Tibial nerve (tissue), 4 donors: ENCODE measurements at regions not wholly inside any gene's neighbourhood (a gene's known extent, or its start where the extent isn't known, plus 50 kb on each side); places are given as distances from the start of the nearest gene placed in this dataset.

ENCODE experiments used
- DNase-seq, 2 donors: peaks; one replicate each; pipeline ENCODE4 v3.0.0-alpha.2; 2019; ENCODE audit warnings: low spot score in 2 of 2
- H3K27ac ChIP-seq, 4 donors: fragments of 200-600 bp; sonication (generic) in 3 of 4; one replicate each; pipeline ENCODE4 v1.5.1; 2017 to 2019; ENCODE audit warnings: mild to moderate bottlenecking in 1 of 4
- H3K27me3 ChIP-seq, 2 donors: fragments of 200-600 bp; sonication (generic) in 1 of 2; one replicate each; pipeline versions ENCODE4 v1.5.1 to v1.6.0; 2017 to 2019
- H3K36me3 ChIP-seq, 3 donors: fragments of 200-600 bp; sonication (generic); one replicate each; pipeline ENCODE4 v1.5.1; 2018 to 2019
- H3K4me1 ChIP-seq, 4 donors: fragments of 200-600 bp; sonication (generic) in 3 of 4; one replicate each; pipeline ENCODE4 v1.5.1; 2017 to 2019
- H3K4me3 ChIP-seq, 4 donors: fragments of 200-600 bp; sonication (generic) in 3 of 4; one replicate each; pipeline ENCODE4 v1.5.1; 2017 to 2019; ENCODE audit warnings: mild to moderate bottlenecking in 1 of 4, moderate library complexity in 1 of 4
- H3K9me3 ChIP-seq, 4 donors: fragments of 200-600 bp; sonication (generic) in 3 of 4; one replicate each; pipeline ENCODE4 v1.5.1; 2017 to 2019
- EP300 ChIP-seq, 2 donors: sonication (generic); formaldehyde crosslinking; IDR thresholded peaks; one replicate each; pipeline ENCODE4 v1.6.1; 2017; ENCODE audit warnings: antibody characterized with exemption in 2 of 2, mild to moderate bottlenecking in 1 of 2
- POLR2A ChIP-seq, 2 donors: fragments of 450-650 bp; IDR thresholded peaks; one replicate each; pipeline ENCODE4 v1.6.1; 2017; ENCODE audit warnings: antibody characterized with exemption in 2 of 2, mild to moderate bottlenecking in 2 of 2, moderate library complexity in 2 of 2
- WGBS, 2 donors: methylation state at CpG; one replicate each; pipeline ENCODE4 v1.1.5; 2018; 5-methylcytosine and 5-hydroxymethylcytosine counted together
- TF ChIP-seq, protein P1 (sequence below), 5 experiments: fragments of 200-600 bp in 3 of 5; fragments of 450-650 bp in 2 of 5; sonication (generic) in 3 of 5; IDR thresholded peaks; one replicate each; pipeline ENCODE4 v1.5.1; 2016 to 2019; ENCODE audit warnings: antibody characterized with exemption in 5 of 5, mild to moderate bottlenecking in 3 of 5, moderate library complexity in 2 of 5

DNA sequence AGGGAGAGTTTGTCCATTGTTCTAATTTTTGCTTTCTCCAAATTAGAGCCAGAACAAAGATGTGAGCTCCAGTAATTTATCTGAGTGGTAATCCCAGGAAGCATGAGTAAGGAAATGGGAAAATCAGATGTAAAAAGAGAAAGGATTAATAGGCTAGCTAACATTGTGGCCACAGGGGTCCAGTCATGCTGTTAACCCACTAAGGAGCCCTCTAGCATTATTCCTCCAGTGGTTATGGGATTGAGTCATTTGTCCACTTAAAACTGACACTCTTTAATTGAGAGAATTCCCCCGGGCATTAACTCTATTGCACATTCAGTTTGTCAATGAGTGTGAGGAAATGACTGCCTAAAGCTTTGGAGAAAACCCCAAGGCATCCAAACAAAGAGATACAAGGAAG lies 700.3 kb upstream of the TYRP1 start:
- 27 to 30% methylated on average over 1 of the region's 1 CpG for WGBS, 2 donors
- TF ChIP-seq, protein P1, sequence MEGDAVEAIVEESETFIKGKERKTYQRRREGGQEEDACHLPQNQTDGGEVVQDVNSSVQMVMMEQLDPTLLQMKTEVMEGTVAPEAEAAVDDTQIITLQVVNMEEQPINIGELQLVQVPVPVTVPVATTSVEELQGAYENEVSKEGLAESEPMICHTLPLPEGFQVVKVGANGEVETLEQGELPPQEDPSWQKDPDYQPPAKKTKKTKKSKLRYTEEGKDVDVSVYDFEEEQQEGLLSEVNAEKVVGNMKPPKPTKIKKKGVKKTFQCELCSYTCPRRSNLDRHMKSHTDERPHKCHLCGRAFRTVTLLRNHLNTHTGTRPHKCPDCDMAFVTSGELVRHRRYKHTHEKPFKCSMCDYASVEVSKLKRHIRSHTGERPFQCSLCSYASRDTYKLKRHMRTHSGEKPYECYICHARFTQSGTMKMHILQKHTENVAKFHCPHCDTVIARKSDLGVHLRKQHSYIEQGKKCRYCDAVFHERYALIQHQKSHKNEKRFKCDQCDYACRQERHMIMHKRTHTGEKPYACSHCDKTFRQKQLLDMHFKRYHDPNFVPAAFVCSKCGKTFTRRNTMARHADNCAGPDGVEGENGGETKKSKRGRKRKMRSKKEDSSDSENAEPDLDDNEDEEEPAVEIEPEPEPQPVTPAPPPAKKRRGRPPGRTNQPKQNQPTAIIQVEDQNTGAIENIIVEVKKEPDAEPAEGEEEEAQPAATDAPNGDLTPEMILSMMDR (IDR thresholded peaks at IDR 0.05), result no peak
- no peak for TF ChIP-seq EP300 (IDR thresholded peaks at IDR 0.05)
- TF ChIP-seq POLR2A (IDR thresholded peaks at IDR 0.05), result no peak
- no peaks in the 10 kb centered on the region for H3K36me3 ChIP-seq
- H3K9me3 ChIP-seq, result no peaks in the 10 kb centered on the region
- DNase-seq, result no peak
- H3K27ac ChIP-seq, result no peak overlapping the region
- no peaks in the 10 kb centered on the region for H3K27me3 ChIP-seq
- H3K4me1 ChIP-seq, result no peaks in the 10 kb centered on the region
- no peak overlapping the region for H3K4me3 ChIP-seq

DNA sequence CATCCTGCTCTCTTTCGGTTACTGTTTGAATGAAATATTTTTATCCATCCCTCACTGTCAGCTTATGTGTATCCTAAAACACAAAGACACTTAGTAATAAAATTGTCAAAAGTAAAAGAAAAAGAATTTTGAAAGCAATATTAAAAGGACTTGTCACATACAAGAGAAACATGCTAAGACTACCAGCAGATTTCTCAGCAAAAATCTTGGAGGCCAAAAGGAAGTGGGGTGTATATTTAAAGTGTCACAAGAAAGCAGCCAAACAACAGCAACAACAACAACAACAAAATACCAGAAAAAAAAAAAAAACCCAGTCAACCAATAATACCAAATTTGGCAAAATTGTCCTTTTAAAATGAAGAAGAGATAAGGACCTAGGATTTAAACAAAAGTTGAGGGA lies 678.7 kb upstream of the TYRP1 start:
- Histone ChIP-seq H3K36me3 (no peaks in the 10 kb centered on the region), H3K27me3 (no peaks in the 10 kb centered on the region), H3K4me1 (no peaks in the 10 kb centered on the region), H3K27ac (no peak overlapping the region), H3K4me3 (no peak overlapping the region), H3K9me3 (peaks cover 0 to 49% (median 6%) of the 10 kb centered on the region in 4 donors)
- no peak for TF ChIP-seq POLR2A (IDR thresholded peaks at IDR 0.05)
- TF ChIP-seq EP300 (IDR thresholded peaks at IDR 0.05), result no peak
- TF ChIP-seq, protein P1 (IDR thresholded peaks at IDR 0.05), result no peak
- DNase-seq, result no peak
- 98% methylated on average over 1 of the region's 1 CpG for WGBS, 2 donors

DNA sequence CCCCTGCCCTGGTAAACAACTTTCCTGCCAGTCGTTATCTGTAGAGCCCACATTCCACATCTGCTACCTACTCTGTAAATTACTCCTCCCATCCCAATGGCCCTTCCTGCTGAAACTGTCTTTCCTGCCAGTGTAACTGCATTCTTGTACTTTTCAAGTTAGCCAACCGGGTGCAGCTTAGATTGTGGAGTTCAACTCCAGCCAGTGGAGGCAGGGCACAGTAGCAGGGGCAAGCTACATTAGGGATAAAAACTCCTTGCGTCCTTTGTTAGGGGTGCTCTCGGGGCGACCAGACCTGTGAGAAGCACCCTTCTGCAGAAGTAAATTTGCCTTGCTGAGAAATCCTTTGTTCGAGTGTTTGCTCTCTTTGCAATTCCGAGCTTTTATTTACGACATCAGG lies 639.0 kb upstream of the TYRP1 start:
- no peaks in the 10 kb centered on the region for H3K36me3 ChIP-seq
- no peaks in the 10 kb centered on the region for H3K27me3 ChIP-seq
- no peak overlapping the region for H3K27ac ChIP-seq
- no peaks in the 10 kb centered on the region for H3K4me1 ChIP-seq
- H3K4me3 ChIP-seq, result no peak overlapping the region
- WGBS, 2 donors, result 85 to 86% methylated on average over 8 of the region's 8 CpGs
- TF ChIP-seq EP300 (IDR thresholded peaks at IDR 0.05) (no peak), POLR2A (IDR thresholded peaks at IDR 0.05) (no peak)
- TF ChIP-seq, protein P1 (IDR thresholded peaks at IDR 0.05), result no peak
- H3K9me3 ChIP-seq, result peaks cover 0 to 15% (median 0%) of the 10 kb centered on the region in 4 donors
- no peak for DNase-seq

DNA sequence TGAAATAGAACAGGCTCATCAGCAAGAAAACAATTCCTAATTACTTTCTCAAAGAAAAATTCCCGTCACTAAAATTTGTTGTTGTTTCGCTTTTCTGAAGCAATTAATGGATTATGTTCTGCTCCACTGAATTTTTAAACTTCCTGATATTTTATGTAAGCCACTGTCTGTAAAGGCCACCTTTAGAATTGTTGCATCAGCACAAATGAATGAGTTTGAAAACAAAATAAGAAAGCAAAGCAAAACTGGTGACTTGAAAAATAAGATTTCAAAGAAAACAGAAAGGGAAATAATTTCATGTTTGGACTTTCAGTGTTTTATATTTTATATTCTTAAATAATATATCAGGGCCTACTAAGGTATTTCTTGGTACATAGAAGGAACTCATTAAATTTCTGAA lies 636.3 kb upstream of the TYRP1 start:
- H3K27ac ChIP-seq, result no peak overlapping the region
- WGBS, 2 donors, result 89 to 93% methylated on average over 2 of the region's 2 CpGs
- peaks cover 0 to 15% (median 0%) of the 10 kb centered on the region in 4 donors for H3K9me3 ChIP-seq
- peaks cover 0 to 12% (median 0%) of the 10 kb centered on the region in 4 donors for H3K4me1 ChIP-seq
- no peak overlapping the region for H3K4me3 ChIP-seq
- no peaks in the 10 kb centered on the region for H3K36me3 ChIP-seq
- TF ChIP-seq EP300 (IDR thresholded peaks at IDR 0.05) (no peak), POLR2A (IDR thresholded peaks at IDR 0.05) (no peak)
- TF ChIP-seq, protein P1 (IDR thresholded peaks at IDR 0.05), result no peak
- DNase-seq, result no peak
- H3K27me3 ChIP-seq, result no peaks in the 10 kb centered on the region

DNA sequence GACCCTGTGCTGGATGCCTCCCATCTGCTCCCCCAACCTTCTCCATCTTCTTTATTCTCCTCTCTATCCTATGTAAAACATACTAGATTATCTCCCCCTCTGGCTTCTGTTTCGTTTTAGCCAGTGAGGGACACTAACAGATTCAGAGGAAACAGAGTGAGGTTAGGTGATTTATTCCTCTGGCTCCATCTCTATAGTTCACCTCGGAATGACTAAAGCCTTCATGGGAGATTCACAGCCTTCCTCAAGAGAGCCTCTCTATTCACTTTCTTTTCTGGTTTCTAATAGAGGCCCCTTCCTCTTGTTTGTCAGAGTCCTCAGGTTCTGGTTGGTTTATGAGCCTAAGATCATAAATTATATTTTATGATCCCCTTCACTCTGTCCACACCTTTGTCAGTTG lies 633.1 kb upstream of the TYRP1 start:
- DNase-seq, result no peak
- Histone ChIP-seq H3K9me3 (peaks cover 0 to 4% (median 0%) of the 10 kb centered on the region in 4 donors), H3K4me1 (peaks cover 0 to 18% (median 0%) of the 10 kb centered on the region in 4 donors), H3K27me3 (no peaks in the 10 kb centered on the region), H3K4me3 (no peak overlapping the region), H3K27ac (no peak overlapping the region), H3K36me3 (no peaks in the 10 kb centered on the region)
- TF ChIP-seq, protein P1 (IDR thresholded peaks at IDR 0.05), result no peak
- TF ChIP-seq POLR2A (IDR thresholded peaks at IDR 0.05), result no peak
- TF ChIP-seq EP300 (IDR thresholded peaks at IDR 0.05), result no peak
- WGBS, 2 donors, result 39 to 45% methylated on average over 2 of the region's 2 CpGs
